Trophoblast cell (in vitro differentiated cells and primary cell): ENCODE measurements at regions not wholly inside any gene's neighbourhood (a gene's known extent, or its start where the extent isn't known, plus 50 kb on each side); places are given as distances from the start of the nearest gene placed in this dataset.

Source experiments
- DNase-seq, 2 donors: peaks; one replicate each; pipeline ENCODE4 v3.0.0-alpha.2; 2016
- H2AFZ ChIP-seq: 2 replicates; pipeline ENCODE4 v1.6.1; 2013; ENCODE audit warnings: low read length, moderate library complexity, mild to moderate bottlenecking; ENCODE audit not compliant: insufficient read depth, poor library complexity
- H2AK5ac ChIP-seq: 2 replicates; pipeline ENCODE4 v1.6.1; 2013; ENCODE audit warnings: mild to moderate bottlenecking, low read length
- H2BK120ac ChIP-seq: 2 replicates; pipeline ENCODE4 v1.6.1; 2013; ENCODE audit warnings: low read length, mild to moderate bottlenecking, moderate library complexity; ENCODE audit not compliant: insufficient read depth, poor library complexity
- H2BK12ac ChIP-seq: 2 replicates; pipeline ENCODE4 v1.6.1; 2013; ENCODE audit warnings: mild to moderate bottlenecking, low read length, moderate library complexity
- H2BK5ac ChIP-seq: 2 replicates; pipeline ENCODE4 v1.6.1; 2013; ENCODE audit warnings: low read length, low read depth, moderate library complexity, mild to moderate bottlenecking; ENCODE audit not compliant: poor library complexity
- H3K14ac ChIP-seq: 2 replicates; pipeline ENCODE4 v1.6.1; 2013; ENCODE audit warnings: mild to moderate bottlenecking, low read length
- H3K18ac ChIP-seq: 2 replicates; pipeline ENCODE4 v1.6.1; 2013; ENCODE audit warnings: mild to moderate bottlenecking, low read length
- H3K23ac ChIP-seq: 2 replicates; pipeline ENCODE4 v1.6.1; 2013; ENCODE audit warnings: low read length
- H3K27ac ChIP-seq: 2 replicates; pipeline ENCODE4 v1.5.1; 2013; ENCODE audit warnings: low read depth, mild to moderate bottlenecking, inconsistent platforms, low read length, moderate library complexity
- H3K27me3 ChIP-seq: 2 replicates; pipeline ENCODE4 v1.6.1; 2013; ENCODE audit warnings: inconsistent platforms, mild to moderate bottlenecking, low read length, moderate library complexity; ENCODE audit not compliant: insufficient read depth
- H3K36me3 ChIP-seq, 2 experiments: 1 replicate in 1 of 2; 2 replicates in 1 of 2; pipeline ENCODE4 v1.6.1; 2013; ENCODE audit warnings: low read length in 2 of 2, mild to moderate bottlenecking in 2 of 2, moderate library complexity in 1 of 2; ENCODE audit not compliant: insufficient read depth in 2 of 2, control insufficient read depth in 1 of 2
- H3K4ac ChIP-seq: 2 replicates; pipeline ENCODE4 v1.6.1; 2013; ENCODE audit warnings: low read depth, mild to moderate bottlenecking, low read length, moderate library complexity
- H3K4me1 ChIP-seq, 2 experiments: 1 replicate in 1 of 2; 2 replicates in 1 of 2; pipeline ENCODE4 v1.6.1; 2013; ENCODE audit warnings: low read length in 2 of 2, mild to moderate bottlenecking in 2 of 2, moderate library complexity in 1 of 2; ENCODE audit not compliant: insufficient read depth in 2 of 2, control insufficient read depth in 1 of 2
- H3K4me2 ChIP-seq: 2 replicates; pipeline ENCODE4 v1.6.1; 2013; ENCODE audit warnings: inconsistent platforms, mild to moderate bottlenecking, low read length, moderate library complexity
- H3K4me3 ChIP-seq: 2 replicates; pipeline ENCODE4 v1.5.1; 2013; ENCODE audit warnings: mild to moderate bottlenecking, low read depth, low read length, inconsistent platforms
- H3K79me1 ChIP-seq: one replicate; pipeline ENCODE4 v1.6.1; 2013; ENCODE audit warnings: low read length
- H3K79me2 ChIP-seq: 2 replicates; pipeline ENCODE4 v1.6.1; 2013; ENCODE audit warnings: low read length, mild to moderate bottlenecking; ENCODE audit not compliant: control insufficient read depth, insufficient read depth, poor library complexity
- H3K9ac ChIP-seq: 2 replicates; pipeline ENCODE4 v1.6.1; 2013; ENCODE audit warnings: mild to moderate bottlenecking, low read length
- H3K9me3 ChIP-seq: 2 replicates; pipeline ENCODE4 v1.6.1; 2013; ENCODE audit warnings: low read depth, mild to moderate bottlenecking, control low read depth, inconsistent platforms, low read length; ENCODE audit not compliant: insufficient read depth
- H4K12ac ChIP-seq: 2 replicates; pipeline ENCODE4 v1.6.1; 2013; ENCODE audit warnings: low read depth, mild to moderate bottlenecking, low read length, moderate library complexity
- H4K8ac ChIP-seq: 2 replicates; pipeline ENCODE4 v1.6.1; 2013; ENCODE audit warnings: low read depth, mild to moderate bottlenecking, low read length, moderate library complexity
- H4K91ac ChIP-seq: one replicate; pipeline ENCODE4 v1.6.1; 2013; ENCODE audit warnings: low read depth, mild to moderate bottlenecking, low read length, moderate library complexity
- WGBS: extraction: QIAGEN DNeasy Blood & Tissue Kit; methylation state at CpG from one replicate; pipeline ENCODE4 v1.1.7; 2013; ENCODE audit warnings: missing lambda C conversion rate; ENCODE audit not compliant: insufficient read length, insufficient coverage; ENCODE audit errors: extremely low coverage; 5-methylcytosine and 5-hydroxymethylcytosine counted together

GRCh38 chr12:9332564-9332963, 124.4 kb upstream of the PZP start:
- no peak overlapping the region for H3K4ac ChIP-seq
- no peak overlapping the region for H2BK12ac ChIP-seq
- no peak overlapping the region for H4K8ac ChIP-seq
- no peak overlapping the region for H2BK5ac ChIP-seq
- H2AFZ ChIP-seq: no peak overlapping the region
- no peak overlapping the region for H4K91ac ChIP-seq
- H3K4me2 ChIP-seq: no peak overlapping the region
- no CpG with 5 or more reads among the region's 4 CpGs for WGBS
- no peak overlapping the region for H3K4me3 ChIP-seq
- no peaks in the 10 kb centered on the region for H3K36me3 ChIP-seq
- no peak overlapping the region for H3K14ac ChIP-seq
- no peak overlapping the region for H3K27ac ChIP-seq
- no peak overlapping the region for H3K18ac ChIP-seq
- no peaks in the 10 kb centered on the region for H3K79me2 ChIP-seq
- H2BK120ac ChIP-seq: no peak overlapping the region
- no peak overlapping the region for H4K12ac ChIP-seq
- no peak overlapping the region for H2AK5ac ChIP-seq
- DNase-seq: no peak
- no peak overlapping the region for H3K23ac ChIP-seq
- no peaks in the 10 kb centered on the region for H3K4me1 ChIP-seq
- H3K9ac ChIP-seq: no peak overlapping the region
- H3K27me3 ChIP-seq: no peaks in the 10 kb centered on the region
- no peaks in the 10 kb centered on the region for H3K79me1 ChIP-seq
- peaks cover 4% of the 10 kb centered on the region for H3K9me3 ChIP-seq

- H3K27me3 ChIP-seq: no peaks in the 10 kb centered on the region
- H2BK12ac ChIP-seq: no peak overlapping the region
- H2BK5ac ChIP-seq: no peak overlapping the region
- WGBS: no CpG with 5 or more reads among the region's 5 CpGs
- H3K9me3 ChIP-seq: peaks cover 4% of the 10 kb centered on the region
- no peak overlapping the region for H4K12ac ChIP-seq
- no peak overlapping the region for H3K4me3 ChIP-seq
- no peak overlapping the region for H3K4me2 ChIP-seq
- no peak overlapping the region for H4K91ac ChIP-seq
- no peak overlapping the region for H3K9ac ChIP-seq
- no peak overlapping the region for H4K8ac ChIP-seq
- H3K18ac ChIP-seq: no peak overlapping the region
- H3K79me1 ChIP-seq: no peaks in the 10 kb centered on the region
- no peaks in the 10 kb centered on the region for H3K4me1 ChIP-seq
- no peak overlapping the region for H2AK5ac ChIP-seq
- no peak overlapping the region for H2BK120ac ChIP-seq
- H2AFZ ChIP-seq: no peak overlapping the region
- H3K4ac ChIP-seq: no peak overlapping the region
- peak; percentile 40 to 73 for DNase-seq
- no peak overlapping the region for H3K23ac ChIP-seq
- H3K27ac ChIP-seq: no peak overlapping the region
- H3K36me3 ChIP-seq: no peaks in the 10 kb centered on the region
- H3K79me2 ChIP-seq: no peaks in the 10 kb centered on the region
- no peak overlapping the region for H3K14ac ChIP-seq
Observed at GRCh38 chr12:9331218-9331626, 123.0 kb upstream of the PZP start.

- Histone ChIP-seq H4K12ac (no peak overlapping the region), H3K27me3 (no peaks in the 10 kb centered on the region), H2AK5ac (no peak overlapping the region), H2BK12ac (no peak overlapping the region), H3K4me1 (no peaks in the 10 kb centered on the region), H3K23ac (no peak overlapping the region), H3K4me3 (no peak overlapping the region), H3K9ac (no peak overlapping the region), H3K4me2 (no peak overlapping the region), H2BK5ac (no peak overlapping the region), H3K79me1 (no peaks in the 10 kb centered on the region), H4K8ac (no peak overlapping the region), H3K36me3 (no peaks in the 10 kb centered on the region), H4K91ac (no peak overlapping the region), H3K9me3 (no peaks in the 10 kb centered on the region), H3K4ac (no peak overlapping the region), H3K27ac (no peak overlapping the region), H2BK120ac (no peak overlapping the region), H3K18ac (no peak overlapping the region), H3K14ac (no peak overlapping the region), H2AFZ (no peak overlapping the region), H3K79me2 (no peaks in the 10 kb centered on the region)
- DNase-seq: no peak
- WGBS: no CpG with 5 or more reads among the region's 5 CpGs
Observed at GRCh38 chr12:9329019-9329418, 120.8 kb upstream of the PZP start.

GRCh38 chr12:9328065-9328464, 119.9 kb upstream of the PZP start:
- no peak overlapping the region for H2AFZ ChIP-seq
- H3K14ac ChIP-seq: no peak overlapping the region
- no peak overlapping the region for H3K4ac ChIP-seq
- no peak overlapping the region for H3K9ac ChIP-seq
- H2BK12ac ChIP-seq: no peak overlapping the region
- H3K27me3 ChIP-seq: no peaks in the 10 kb centered on the region
- H4K91ac ChIP-seq: no peak overlapping the region
- H3K4me1 ChIP-seq: no peaks in the 10 kb centered on the region
- H4K8ac ChIP-seq: no peak overlapping the region
- DNase-seq: no peak
- no peak overlapping the region for H2AK5ac ChIP-seq
- no peak overlapping the region for H3K4me2 ChIP-seq
- H3K4me3 ChIP-seq: no peak overlapping the region
- no peak overlapping the region for H3K27ac ChIP-seq
- H3K9me3 ChIP-seq: no peaks in the 10 kb centered on the region
- no peaks in the 10 kb centered on the region for H3K36me3 ChIP-seq
- no peak overlapping the region for H3K18ac ChIP-seq
- no CpG with 5 or more reads among the region's 2 CpGs for WGBS
- H3K23ac ChIP-seq: no peak overlapping the region
- no peaks in the 10 kb centered on the region for H3K79me1 ChIP-seq
- H4K12ac ChIP-seq: no peak overlapping the region
- no peaks in the 10 kb centered on the region for H3K79me2 ChIP-seq
- H2BK5ac ChIP-seq: no peak overlapping the region
- no peak overlapping the region for H2BK120ac ChIP-seq
